ENCODE measurements at regions not wholly inside any gene's neighbourhood (a gene's known extent, or its start where the extent isn't known, plus 50 kb on each side); places are given as distances from the start of the nearest gene placed in this dataset.
"Not testable (repeated sequence)": the region's sequence is repeated elsewhere in the genome, so short reads cannot be mapped to it uniquely, and the experiment has no call there.

DNA sequence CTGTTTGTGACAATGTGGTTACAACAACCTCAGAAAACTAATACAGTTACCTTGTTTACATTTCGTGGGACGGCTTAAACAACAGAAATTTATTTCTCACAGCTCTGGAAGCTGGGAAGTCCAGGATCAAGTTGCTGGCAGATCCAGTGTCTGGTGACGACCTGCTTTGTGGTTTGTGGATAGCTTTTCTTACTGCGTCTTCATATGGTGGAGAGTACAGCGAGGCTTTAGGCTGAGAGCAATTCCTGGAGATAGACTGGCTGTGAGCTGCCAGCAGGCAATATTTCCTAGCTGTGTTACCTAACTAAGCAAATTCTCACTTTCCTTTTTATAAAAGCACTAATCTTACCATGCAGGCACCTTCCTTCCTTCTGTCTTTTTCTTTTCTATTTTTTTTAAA is 1203.5 kb upstream of the PRR20A start:
- H3K4me1 Mint-ChIP-seq, result no peaks in the 10 kb centered on the region
- no peak overlapping the region for H3K27ac Mint-ChIP-seq
- peaks cover 16% of the 10 kb centered on the region for H3K9me3 Mint-ChIP-seq

DNA sequence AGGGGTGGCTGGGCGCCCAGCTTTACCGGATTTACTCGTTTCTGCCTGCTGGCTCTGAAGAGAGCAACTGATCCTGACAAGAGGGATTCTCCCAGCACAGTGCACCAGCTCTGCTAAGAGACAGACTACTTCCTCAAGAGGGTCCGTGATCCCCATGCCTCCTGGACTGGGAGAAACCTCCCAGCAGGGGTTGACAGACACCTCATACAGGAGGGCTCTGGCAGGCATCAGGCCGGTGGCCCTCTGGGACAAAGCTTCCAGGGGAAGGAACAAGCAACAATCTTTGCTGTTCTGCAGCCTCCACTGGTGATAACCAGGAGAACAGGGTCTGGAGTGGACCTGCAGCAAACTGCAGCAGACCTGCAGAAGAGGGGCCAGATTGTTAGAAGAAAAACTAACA is 1192.5 kb upstream of the PRR20A start:
- peaks cover 20% of the 10 kb centered on the region for H3K9me3 Mint-ChIP-seq
- H3K27me3 Mint-ChIP-seq, result no peaks in the 10 kb centered on the region
- no peaks in the 10 kb centered on the region for H3K4me1 Mint-ChIP-seq
- no peak overlapping the region for H3K27ac Mint-ChIP-seq
- H3K4me3 Mint-ChIP-seq, result no peak overlapping the region
- H3K36me3 Mint-ChIP-seq (ENCODE audit: low read depth), result no peaks in the 10 kb centered on the region
- no peak for ATAC-seq (replicated peaks)

More for the DNA sequence above, 1203.5 kb upstream of the PRR20A start:
- Mint-ChIP-seq H3K36me3 (ENCODE audit: low read depth) (no peaks in the 10 kb centered on the region), H3K4me3 (no peak overlapping the region), H3K27me3 (no peaks in the 10 kb centered on the region)
- ATAC-seq (replicated peaks), result no peak

DNA sequence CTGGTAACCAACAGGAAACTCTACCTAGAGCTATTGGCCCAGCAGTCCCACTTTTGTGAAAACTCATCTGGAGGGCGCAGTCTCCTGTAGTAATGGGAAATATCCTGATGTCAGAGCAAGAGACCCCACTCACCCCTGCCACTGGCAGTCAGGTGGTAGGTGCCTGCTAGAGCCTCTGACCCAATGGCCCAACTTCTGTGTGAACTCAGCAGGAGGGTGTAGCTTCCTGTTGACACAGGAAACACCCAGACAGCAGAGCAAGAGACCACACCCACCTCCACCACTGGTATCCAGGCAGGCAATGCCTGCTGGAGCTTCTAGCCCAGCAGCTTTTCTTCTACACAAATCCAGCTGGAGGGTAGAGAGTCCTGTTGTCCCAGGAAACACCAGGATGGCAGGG is 1176.8 kb upstream of the PRR20A start:
- no peak overlapping the region for H3K4me3 Mint-ChIP-seq
- ATAC-seq (replicated peaks), result no peak
- no peaks in the 10 kb centered on the region for H3K36me3 Mint-ChIP-seq (ENCODE audit: low read depth)
- no peaks in the 10 kb centered on the region for H3K4me1 Mint-ChIP-seq
- H3K27ac Mint-ChIP-seq, result no peak overlapping the region
- H3K27me3 Mint-ChIP-seq, result no peaks in the 10 kb centered on the region
- H3K9me3 Mint-ChIP-seq, result peaks cover 21% of the 10 kb centered on the region

DNA sequence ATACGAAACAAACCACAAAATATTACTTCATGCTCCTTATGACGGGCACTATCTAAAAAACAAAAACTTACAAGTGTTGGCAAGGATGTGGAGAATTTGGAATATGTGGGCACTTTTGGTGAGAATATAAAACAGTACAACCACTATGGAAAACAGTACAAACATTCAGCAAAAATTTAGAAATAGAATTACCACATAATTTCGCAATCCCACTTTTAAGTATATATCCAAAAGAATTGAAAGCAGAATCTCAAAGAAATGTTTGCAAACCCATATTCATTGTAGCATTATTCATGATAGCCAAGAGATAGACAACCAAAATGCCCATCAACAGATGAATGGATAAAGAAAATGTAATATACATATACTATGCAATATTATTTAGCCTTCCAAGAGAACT is 1173.7 kb upstream of the PRR20A start:
- no peak for ATAC-seq (replicated peaks)
- peaks cover 14% of the 10 kb centered on the region for H3K9me3 Mint-ChIP-seq
- H3K4me1 Mint-ChIP-seq, result no peaks in the 10 kb centered on the region
- no peaks in the 10 kb centered on the region for H3K36me3 Mint-ChIP-seq (ENCODE audit: low read depth)
- no peaks in the 10 kb centered on the region for H3K27me3 Mint-ChIP-seq
- no peak overlapping the region for H3K4me3 Mint-ChIP-seq
- no peak overlapping the region for H3K27ac Mint-ChIP-seq

DNA sequence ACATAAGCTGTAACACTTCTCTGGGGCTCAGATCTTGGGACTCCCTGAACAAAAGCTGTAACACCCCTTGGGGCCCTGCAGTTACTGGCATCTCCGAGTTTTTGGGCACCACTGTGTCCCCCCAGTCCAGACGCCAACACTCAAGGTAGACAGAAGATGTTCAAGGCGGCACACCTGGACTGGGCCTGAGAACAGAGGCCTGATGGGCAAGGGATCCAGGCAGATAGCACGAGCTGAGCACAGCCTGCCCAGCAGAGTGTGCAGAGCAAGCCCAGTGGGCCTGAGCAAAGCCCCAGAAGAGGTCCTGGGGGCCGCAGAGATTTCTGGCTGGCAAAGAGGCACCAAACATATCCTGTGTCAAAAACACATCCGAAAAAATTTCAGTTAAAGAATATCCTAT is 1163.3 kb upstream of the PRR20A start:
- ATAC-seq (replicated peaks), result no peak

DNA sequence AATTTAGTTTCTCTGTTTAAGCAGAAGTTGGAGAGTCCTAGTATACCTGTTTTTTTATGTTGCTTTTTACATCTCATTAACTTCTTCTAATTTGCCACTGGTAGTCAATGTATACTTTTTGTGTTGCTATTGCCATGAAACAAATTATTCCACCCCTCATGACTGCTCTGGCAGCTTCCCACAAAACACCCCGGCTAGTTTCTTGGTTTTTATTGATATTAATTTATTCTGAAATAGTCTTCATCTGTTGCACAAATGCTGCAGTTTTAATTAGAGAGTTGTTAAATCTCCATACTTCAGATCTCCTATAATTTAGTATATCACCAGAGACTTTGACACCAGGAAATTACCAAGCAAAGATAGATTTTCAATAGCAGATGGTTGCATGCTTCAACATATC is 1159.3 kb upstream of the PRR20A start:
- ATAC-seq (replicated peaks), result no peak
- Mint-ChIP-seq H3K27me3 (no peaks in the 10 kb centered on the region), H3K4me3 (no peak overlapping the region), H3K27ac (no peak overlapping the region), H3K9me3 (peaks cover 13% of the 10 kb centered on the region), H3K36me3 (ENCODE audit: low read depth) (no peaks in the 10 kb centered on the region), H3K4me1 (no peaks in the 10 kb centered on the region)

More for the DNA sequence above, 1163.3 kb upstream of the PRR20A start:
- no peak overlapping the region for H3K27ac Mint-ChIP-seq
- H3K36me3 Mint-ChIP-seq (ENCODE audit: low read depth), result no peaks in the 10 kb centered on the region
- H3K4me3 Mint-ChIP-seq, result no peak overlapping the region
- H3K4me1 Mint-ChIP-seq, result no peaks in the 10 kb centered on the region
- H3K27me3 Mint-ChIP-seq, result no peaks in the 10 kb centered on the region
- H3K9me3 Mint-ChIP-seq, result peaks cover 13% of the 10 kb centered on the region

DNA sequence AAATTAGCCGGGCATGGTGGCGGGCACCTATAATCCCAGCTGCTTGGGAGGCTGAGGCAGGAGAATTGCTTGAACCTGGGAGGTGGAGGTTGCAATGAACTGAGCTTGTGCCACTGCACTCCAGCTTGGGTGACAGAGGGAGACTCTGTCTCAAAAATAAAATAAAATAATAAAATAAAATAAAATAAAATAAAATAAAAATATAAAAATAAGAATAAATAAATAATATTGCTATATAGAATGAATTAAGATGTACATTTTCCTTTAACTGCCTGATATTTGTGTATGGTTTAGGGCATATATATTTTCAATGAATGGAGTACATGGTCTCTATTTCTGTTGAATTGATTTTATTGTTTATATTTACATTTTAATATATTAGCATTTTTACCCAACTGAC is 1156.7 kb upstream of the PRR20A start:
- not testable (repeated sequence) for H3K27ac Mint-ChIP-seq; H3K4me1 Mint-ChIP-seq; H3K27me3 Mint-ChIP-seq; ATAC-seq (replicated peaks); H3K36me3 Mint-ChIP-seq (ENCODE audit: low read depth); H3K4me3 Mint-ChIP-seq; H3K9me3 Mint-ChIP-seq

DNA sequence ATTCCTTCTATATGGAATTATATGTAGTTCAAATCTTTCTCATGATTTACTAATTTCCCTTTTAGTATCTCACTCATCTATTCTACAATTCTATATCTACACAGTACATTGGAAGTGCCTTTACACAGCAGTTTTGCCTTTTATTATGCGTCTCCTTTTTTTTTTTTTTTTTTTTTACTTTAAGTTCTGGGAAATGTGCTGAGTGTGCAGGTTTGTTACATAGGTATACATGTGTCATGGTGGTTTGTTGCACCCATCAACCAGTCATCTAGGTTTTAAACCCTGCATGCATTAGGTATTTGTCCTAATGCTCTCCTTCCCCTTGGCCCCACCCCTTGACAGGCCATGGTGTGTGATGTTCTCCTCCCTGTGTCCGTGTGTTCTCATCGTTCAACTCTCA is 1150.1 kb upstream of the PRR20A start:
- no peak overlapping the region for H3K27ac Mint-ChIP-seq
- H3K27me3 Mint-ChIP-seq, result no peaks in the 10 kb centered on the region
- H3K4me1 Mint-ChIP-seq, result no peaks in the 10 kb centered on the region
- no peak overlapping the region for H3K4me3 Mint-ChIP-seq
- H3K9me3 Mint-ChIP-seq, result peaks cover 11% of the 10 kb centered on the region
- H3K36me3 Mint-ChIP-seq (ENCODE audit: low read depth), result no peaks in the 10 kb centered on the region
- no peak for ATAC-seq (replicated peaks)

DNA sequence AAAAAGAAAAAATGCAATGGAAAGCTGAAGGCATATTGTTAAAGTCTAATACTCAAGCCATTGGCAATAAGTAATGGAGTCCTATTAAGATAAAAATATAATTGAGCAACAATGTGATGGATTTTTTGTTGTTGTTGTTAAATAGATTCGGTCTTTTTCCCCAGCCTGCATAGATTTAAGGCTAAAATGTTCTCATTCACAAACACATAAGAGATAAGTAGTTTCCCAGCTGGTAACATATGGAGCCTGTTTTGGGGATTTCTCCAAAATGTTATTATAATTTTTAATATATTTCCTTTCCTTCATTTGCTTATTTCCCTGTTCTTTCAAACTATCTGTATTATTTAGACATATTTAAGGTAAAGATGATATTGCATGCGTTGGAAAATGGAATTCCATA is 1149.1 kb upstream of the PRR20A start:
- H3K36me3 Mint-ChIP-seq (ENCODE audit: low read depth), result no peaks in the 10 kb centered on the region

DNA sequence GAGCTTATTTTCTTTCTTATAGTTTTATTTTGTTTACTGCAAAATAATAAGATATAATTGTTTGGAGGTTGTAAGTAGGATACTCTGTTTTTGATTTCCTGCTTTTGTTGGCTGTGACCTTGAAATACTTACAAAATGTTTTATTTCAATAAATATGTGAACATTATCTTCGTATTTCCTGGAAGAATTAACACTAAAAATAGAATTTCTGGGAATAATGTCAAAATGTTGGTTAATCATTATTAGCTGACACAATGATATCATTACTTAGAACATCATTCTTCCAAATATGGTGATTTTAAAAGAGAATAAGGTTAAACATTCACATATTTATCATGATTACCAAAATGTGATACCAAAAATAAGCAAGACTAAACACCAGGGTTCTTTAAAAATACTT is 1148.6 kb upstream of the PRR20A start:
- peaks cover 11% of the 10 kb centered on the region for H3K9me3 Mint-ChIP-seq
- H3K36me3 Mint-ChIP-seq (ENCODE audit: low read depth), result no peaks in the 10 kb centered on the region
- H3K27me3 Mint-ChIP-seq, result no peaks in the 10 kb centered on the region
- no peaks in the 10 kb centered on the region for H3K4me1 Mint-ChIP-seq
- no peak for ATAC-seq (replicated peaks)
- H3K27ac Mint-ChIP-seq, result no peak overlapping the region
- no peak overlapping the region for H3K4me3 Mint-ChIP-seq

More for the DNA sequence above, 1149.1 kb upstream of the PRR20A start:
- no peaks in the 10 kb centered on the region for H3K4me1 Mint-ChIP-seq
- no peak overlapping the region for H3K27ac Mint-ChIP-seq
- peaks cover 11% of the 10 kb centered on the region for H3K9me3 Mint-ChIP-seq
- no peak overlapping the region for H3K4me3 Mint-ChIP-seq
- no peaks in the 10 kb centered on the region for H3K27me3 Mint-ChIP-seq
- ATAC-seq (replicated peaks), result no peak

DNA sequence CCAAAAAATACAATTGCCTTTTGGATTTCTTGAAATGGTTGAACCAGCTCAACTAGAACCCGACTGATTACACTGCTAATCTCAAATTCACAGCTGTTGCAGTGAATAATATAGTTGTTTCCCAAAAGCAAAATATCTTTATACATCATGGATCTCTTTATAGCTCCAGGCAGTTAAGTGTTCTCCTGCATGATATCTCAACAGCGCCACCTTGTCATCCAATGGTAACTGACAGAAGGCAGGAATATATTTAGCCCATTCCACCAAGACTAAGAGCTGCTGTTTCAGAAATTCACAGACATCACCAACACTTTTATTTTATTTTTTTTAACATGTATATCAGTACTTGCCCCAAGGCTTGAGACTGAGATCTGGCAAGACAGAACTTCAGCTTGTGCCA is 1141.0 kb upstream of the PRR20A start:
- Mint-ChIP-seq H3K9me3 (peaks cover 9% of the 10 kb centered on the region), H3K27me3 (no peaks in the 10 kb centered on the region), H3K4me1 (no peaks in the 10 kb centered on the region), H3K27ac (no peak overlapping the region), H3K36me3 (ENCODE audit: low read depth) (no peaks in the 10 kb centered on the region), H3K4me3 (no peak overlapping the region)
- no peak for ATAC-seq (replicated peaks)

DNA sequence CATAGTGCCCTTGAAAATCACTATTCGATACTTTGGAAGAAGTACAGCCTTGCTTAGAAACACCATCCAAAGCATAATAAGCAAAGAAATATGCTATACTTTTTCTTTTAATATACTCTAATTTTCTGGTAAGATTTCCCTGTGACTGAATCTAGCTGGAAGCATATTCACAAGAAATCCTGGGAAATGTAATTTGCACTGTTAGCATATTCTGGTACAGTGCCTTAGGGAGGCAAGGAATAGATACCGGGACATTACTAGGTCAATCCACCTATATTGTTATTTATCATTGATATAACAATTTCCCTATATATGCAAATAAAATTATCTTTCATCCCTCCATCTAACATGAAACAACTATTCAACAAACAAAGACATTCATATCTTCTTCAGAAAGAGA is 1131.3 kb upstream of the PRR20A start:
- Mint-ChIP-seq H3K9me3 (peaks cover 5% of the 10 kb centered on the region), H3K4me3 (no peak overlapping the region), H3K27ac (no peak overlapping the region), H3K4me1 (no peaks in the 10 kb centered on the region), H3K36me3 (ENCODE audit: low read depth) (no peaks in the 10 kb centered on the region), H3K27me3 (no peaks in the 10 kb centered on the region)
- no peak for ATAC-seq (replicated peaks)

DNA sequence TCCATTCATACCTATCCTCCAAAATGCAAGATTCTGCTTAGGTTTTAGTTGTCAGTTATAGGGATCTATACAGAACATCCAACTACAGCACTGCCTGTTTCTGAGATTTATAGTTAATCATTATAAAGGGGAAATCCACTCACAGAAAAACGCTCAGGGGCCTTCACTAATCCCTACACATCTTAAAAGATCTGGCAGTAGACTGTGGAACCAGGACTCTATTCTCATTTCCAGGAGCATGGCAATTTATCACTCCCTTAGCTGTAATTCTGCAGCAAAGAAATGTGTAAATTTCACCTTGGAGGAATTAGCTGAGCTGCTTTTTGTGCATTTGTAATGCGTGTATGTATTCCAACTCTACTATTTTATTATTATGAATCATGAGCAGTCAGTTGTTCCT is 1128.1 kb upstream of the PRR20A start:
- no peak overlapping the region for H3K27ac Mint-ChIP-seq
- no peak for ATAC-seq (replicated peaks)
- H3K36me3 Mint-ChIP-seq (ENCODE audit: low read depth), result no peaks in the 10 kb centered on the region
- H3K9me3 Mint-ChIP-seq, result peaks cover 14% of the 10 kb centered on the region
- H3K4me3 Mint-ChIP-seq, result no peak overlapping the region
- H3K4me1 Mint-ChIP-seq, result no peaks in the 10 kb centered on the region
- H3K27me3 Mint-ChIP-seq, result no peaks in the 10 kb centered on the region

DNA sequence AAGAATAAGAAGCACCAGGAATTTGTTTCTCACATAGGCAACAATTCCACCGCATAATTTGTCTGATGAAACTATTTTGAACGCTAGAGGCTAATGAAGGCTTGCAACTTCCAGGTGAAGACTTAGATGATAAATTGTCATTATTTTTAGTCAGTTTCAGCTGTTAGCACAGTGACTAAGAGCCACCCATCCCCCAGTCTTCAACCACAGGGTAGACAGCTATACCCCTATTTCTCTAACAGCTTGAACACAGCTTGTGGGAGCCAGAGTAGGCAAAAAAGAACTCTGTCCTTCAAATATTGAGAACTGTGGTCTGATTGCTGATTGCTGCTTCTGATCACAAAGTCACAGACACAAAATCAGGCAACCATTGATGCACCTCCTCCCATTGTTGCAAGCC is 1124.8 kb upstream of the PRR20A start:
- Mint-ChIP-seq H3K4me3 (no peak overlapping the region), H3K9me3 (peaks cover 23% of the 10 kb centered on the region), H3K27ac (no peak overlapping the region), H3K4me1 (no peaks in the 10 kb centered on the region), H3K27me3 (no peaks in the 10 kb centered on the region), H3K36me3 (ENCODE audit: low read depth) (no peaks in the 10 kb centered on the region)
- no peak for ATAC-seq (replicated peaks)

DNA sequence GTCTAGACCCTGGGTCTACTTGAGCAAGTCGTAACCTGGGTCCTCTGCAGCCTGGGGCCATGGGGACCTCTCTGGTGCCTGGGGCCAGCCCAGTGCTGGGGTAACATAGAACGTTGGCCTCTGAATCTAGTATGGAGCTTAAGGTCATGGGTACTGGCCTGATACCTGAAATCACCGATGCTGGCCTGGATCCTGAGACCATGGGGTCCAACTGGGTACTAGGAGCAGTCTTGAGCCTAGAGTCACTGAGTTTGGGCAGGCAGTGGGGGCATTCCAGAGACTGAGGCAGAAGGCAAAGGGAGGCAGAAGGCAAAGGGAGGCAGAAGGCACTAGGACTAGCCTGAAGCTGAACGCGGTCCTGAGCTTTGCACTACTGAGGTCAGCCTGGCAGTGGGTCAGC is 1121.1 kb upstream of the PRR20A start:
- H3K27me3 Mint-ChIP-seq, result no peaks in the 10 kb centered on the region
- no peak overlapping the region for H3K4me3 Mint-ChIP-seq
- peaks cover 23% of the 10 kb centered on the region for H3K9me3 Mint-ChIP-seq
- H3K36me3 Mint-ChIP-seq (ENCODE audit: low read depth), result no peaks in the 10 kb centered on the region
- H3K4me1 Mint-ChIP-seq, result no peaks in the 10 kb centered on the region
- ATAC-seq (replicated peaks), result no peak
- H3K27ac Mint-ChIP-seq, result no peak overlapping the region

DNA sequence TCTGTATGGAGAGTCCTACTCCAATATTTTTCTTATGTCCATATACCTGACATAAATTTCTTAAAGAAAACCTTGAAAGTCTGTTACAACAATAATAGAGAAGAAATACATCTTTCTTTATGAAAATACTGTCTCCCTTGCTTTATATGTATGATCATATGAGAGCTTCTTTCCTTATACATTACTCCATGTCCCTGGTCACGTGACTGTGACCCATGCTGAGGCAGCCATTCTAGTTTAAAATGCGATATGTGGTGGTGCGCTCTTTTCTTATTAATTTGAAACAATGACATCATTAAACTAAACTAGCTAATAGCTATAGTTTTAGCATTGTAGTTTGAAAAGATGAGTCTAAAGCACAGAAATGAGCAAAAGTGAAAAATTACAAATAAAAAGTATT is 1120.3 kb upstream of the PRR20A start:
- H3K4me3 Mint-ChIP-seq, result no peak overlapping the region
- ATAC-seq (replicated peaks), result no peak
- H3K27me3 Mint-ChIP-seq, result no peaks in the 10 kb centered on the region
- H3K27ac Mint-ChIP-seq, result no peak overlapping the region
- no peaks in the 10 kb centered on the region for H3K36me3 Mint-ChIP-seq (ENCODE audit: low read depth)
- no peaks in the 10 kb centered on the region for H3K4me1 Mint-ChIP-seq
- H3K9me3 Mint-ChIP-seq, result peaks cover 16% of the 10 kb centered on the region

Measured in activated T-helper 17 cell treated with anti-CD3 and anti-CD28 coated beads, Interleukin-2, amount 50 U/mL, for 72 hours (primary cell).